Cerebellar cortex (tissue), 1 donor: ENCODE measurements at regions not wholly inside any gene's neighbourhood (a gene's known extent, or its start where the extent isn't known, plus 50 kb on each side); places are given as distances from the start of the nearest gene placed in this dataset.
"Not testable (repeated sequence)": the region's sequence is repeated elsewhere in the genome, so short reads cannot be mapped to it uniquely, and the experiment has no call there.

Experiments
- DNase-seq: peaks from one replicate; pipeline ENCODE4 v3.0.0-alpha.2; 2015; ENCODE audit warnings: low spot score

DNA sequence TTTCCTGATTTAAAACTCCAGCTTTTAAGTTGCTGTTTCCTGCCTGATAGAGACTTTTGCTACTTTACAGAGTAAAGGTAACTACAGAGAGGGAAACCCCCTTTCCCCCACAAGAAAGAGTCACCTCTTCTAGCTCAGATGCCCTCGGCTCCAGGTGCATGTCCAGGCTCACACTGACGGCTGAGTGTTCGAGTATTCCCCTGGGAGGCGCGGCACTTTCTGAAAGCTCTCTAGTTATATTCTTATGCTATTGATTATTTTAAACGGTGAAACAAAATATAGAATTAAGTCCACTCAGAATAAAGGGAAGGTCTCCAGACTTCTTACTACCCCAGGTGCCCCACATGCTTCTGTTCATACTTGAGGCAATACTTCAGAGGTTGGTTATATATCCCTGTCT is 160.3 kb upstream of the FMN2 start:
- no peak for DNase-seq

DNA sequence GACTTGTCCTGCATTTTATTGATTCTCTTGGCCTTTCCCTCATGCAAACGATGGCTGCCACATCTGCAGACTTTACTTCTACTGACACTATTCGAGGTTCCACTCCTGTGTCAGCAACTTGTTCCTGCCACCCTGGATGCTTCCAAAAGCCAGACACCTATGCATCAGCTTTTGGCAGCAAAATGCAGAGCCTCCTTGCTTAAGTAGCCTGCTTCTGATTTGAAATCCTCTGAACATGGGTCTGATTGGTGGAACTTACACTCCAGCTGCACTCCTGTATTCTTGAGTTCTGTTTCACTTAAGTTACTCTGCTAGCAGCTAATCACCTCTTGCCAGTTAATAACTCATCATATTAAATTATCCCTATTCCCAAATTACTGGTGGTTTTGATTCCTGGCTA is 152.1 kb upstream of the FMN2 start:
- no peak for DNase-seq

DNA sequence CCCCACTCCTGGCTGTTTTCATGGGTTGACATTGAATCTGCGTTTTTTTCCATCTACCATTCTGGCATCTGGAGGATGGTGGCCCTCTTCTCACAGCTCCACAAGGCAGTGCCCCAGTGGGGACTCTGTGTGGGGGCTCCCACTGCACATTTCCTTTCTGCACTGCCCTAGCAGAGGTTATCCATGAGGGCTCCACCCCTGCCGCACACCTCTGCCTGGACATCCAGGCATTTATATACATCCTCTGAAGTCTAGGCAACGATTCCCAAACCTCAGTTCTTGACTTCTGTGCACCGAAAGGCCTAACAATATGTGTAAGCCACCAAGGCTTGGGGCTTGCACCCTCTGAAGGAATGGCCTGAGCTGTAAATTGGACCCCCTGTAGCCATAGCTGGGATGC is 147.9 kb upstream of the FMN2 start:
- no peak for DNase-seq

DNA sequence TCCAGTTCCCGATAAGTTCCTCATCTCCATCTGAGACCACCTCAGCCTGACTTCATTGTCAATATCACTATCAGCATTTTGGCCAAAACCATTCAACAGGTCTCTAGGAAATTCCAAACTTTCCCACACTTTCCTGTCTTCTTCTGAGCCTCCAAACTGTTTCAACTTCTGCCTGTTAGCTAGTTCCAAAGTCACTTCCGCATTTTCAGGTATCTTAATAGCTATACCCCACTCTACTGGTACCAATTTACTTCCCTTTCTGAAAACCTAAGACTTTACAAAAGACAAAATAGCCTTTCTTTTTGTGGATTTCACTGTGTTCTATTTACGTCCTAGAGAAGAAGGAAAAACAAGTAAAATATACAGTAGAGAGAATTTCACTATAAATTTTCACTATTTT is 147.0 kb upstream of the FMN2 start:
- DNase-seq: no peak

DNA sequence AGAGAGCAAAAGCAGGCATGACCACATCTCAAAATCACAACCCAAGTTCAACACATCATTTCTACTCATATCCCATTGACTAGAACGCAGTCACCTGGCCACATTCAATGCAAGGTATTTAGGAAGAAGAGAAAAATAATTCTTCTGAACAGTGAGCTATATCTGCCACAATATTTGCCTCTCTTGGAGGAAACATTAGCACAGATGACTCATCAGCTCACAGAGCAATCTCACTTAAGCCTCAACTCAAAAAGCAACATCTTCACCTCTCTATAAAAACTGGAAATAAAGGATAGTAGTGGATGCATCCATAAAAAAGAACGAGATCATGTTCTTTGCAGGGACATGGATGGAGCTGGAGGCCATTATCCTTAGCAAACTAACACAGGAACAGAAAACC is 143.9 kb upstream of the FMN2 start:
- no peak for DNase-seq

DNA sequence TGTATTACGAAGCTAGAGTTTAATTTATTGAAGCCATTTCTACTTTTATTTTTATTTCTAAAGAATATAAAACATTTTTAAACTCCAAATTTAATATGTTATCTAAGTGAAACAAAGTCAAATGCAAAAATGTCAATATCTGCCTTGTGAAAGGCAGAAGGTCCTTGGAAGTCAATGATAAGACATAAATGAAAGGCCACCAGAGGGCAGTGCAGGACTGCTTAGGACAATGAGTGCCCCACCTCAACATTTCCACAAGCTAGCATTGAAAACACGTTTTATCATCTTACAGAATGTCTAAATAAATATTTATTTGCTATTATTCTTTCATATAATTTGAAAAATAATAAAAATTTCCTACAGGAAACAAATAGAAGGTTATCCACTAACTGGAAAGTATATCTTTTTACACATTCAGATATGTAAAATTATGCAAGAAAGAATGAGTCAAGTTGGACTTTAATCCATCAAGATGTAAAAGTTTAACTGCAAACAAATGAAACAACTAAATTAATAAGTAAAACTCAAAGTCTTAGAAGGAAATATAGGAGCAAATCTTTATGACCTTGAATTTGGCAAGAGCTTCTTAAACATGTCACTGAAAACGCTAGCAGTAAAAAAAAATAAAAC is 140.1 kb upstream of the FMN2 start:
- DNase-seq: peak; percentile 77

DNA sequence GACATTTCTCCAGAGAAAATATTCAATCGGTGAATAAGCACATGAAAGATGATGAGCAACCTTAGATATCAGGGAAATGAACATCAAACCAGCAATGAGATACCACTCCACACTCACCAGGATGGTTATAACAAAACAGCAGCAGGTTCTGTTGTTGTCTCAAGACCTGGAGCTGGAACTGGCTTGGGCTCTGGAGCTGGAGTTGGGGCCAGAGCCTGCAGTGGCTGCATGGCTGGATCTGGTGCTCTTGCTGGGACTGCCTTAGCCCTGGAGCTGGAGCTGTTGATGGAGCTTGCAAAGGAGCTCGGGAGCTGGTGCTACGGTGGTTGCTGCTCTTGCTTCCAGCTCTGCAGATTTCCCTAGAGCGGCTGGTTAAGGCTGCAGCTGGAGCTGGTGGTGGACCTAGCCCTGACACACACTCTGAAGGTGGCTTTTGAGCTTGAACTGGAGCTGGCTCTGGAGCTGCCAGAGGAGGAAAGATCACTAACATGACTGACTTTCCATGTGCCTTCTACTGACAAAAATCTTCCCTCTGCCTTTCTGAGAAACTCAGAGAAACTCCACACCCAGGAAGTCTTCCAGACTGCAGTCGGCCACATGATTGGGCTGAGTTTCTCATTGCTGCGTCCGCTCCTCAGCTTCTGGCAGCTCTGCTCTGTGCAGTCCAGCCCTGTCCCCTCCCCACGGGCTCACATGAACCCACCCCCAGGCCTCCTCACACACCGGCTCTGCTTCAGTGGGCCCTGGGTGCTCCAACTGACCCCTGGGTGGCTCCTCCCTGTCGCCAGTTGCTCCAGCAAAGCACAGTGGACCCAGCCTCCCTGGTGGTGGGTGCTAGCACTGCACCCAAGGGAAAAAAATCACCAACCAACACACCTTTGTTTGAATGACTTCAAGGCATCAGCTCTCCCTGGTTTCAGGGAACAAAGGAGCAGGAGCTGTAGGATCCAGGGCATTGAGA is 139.1 kb upstream of the FMN2 start:
- no peak for DNase-seq

DNA sequence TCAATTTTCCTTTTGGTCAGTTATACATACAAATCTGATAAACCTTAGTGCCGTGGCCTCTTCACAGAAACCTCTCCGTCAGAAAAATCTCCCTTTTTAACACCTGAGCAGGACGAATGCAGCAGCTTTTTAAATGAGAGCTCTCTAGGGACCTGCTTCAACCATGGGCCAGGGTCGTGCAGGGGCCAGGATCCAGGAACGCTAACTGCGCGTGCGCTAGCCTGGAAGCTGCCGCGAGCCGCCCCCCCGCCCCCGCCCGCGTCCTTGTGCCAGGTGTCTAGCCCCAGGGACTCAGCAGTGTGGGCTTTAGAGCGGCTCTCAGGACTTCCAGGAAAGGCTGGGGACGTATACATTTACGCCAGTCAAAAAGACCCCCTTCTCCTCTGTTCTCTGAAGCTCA is 136.8 kb upstream of the FMN2 start:
- DNase-seq: no peak

DNA sequence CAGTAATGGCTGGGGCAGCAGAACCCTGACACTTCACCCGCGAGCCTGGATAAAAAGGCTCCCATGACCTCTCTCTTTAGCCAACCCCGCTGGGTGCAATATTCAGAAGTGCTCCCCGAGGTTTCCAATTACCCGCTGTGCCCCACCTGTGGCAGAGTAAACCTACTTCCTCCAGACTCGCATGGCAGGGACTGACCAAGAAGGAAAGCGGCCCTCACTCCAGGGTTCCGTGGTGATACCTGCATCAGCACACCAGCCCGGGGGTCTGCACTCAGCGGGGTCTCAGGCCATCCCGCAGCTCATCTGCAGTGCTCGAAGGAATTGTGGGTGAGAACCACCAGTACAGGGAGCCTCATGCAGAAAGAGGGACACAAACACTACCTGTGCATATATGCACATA is 136.3 kb upstream of the FMN2 start:
- no peak for DNase-seq

DNA sequence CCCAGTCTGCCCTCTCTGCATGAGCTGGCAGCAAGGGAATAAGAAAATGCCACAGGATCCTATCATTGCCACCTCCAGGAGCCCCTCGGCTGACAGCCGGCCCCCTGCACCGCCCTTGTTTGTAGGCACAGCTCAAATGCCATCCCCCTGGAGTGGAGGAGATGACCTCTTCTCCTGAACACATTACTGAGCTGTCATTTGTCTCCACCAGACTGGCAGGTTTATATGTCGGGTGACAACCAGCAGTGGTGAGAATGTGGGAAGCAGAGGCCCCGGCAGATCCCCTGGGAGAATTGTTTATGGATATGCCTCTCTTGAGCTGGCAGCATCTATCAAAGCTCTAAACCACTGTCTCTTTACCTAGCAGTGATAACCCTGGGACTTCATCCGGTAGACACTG is 135.4 kb upstream of the FMN2 start:
- DNase-seq: no peak

DNA sequence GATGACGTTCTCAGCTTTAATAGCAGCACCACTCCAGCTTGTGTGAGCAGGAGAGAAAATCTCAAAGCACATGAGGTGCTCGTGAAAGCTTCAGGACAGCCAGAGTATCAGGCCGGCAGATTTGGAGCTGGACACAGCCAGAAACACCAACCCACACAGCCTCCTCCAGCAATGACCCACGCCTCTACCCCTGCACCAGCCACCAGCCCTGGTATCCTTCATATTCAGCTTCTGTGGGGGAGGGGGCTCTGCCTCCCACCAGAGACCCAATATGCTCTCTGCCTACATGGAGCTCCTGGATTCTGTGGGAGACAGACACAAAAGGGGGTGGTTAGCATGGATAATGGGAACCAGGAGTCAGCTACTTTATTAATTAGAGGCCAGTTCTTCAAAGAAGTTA is 133.6 kb upstream of the FMN2 start:
- no peak for DNase-seq

DNA sequence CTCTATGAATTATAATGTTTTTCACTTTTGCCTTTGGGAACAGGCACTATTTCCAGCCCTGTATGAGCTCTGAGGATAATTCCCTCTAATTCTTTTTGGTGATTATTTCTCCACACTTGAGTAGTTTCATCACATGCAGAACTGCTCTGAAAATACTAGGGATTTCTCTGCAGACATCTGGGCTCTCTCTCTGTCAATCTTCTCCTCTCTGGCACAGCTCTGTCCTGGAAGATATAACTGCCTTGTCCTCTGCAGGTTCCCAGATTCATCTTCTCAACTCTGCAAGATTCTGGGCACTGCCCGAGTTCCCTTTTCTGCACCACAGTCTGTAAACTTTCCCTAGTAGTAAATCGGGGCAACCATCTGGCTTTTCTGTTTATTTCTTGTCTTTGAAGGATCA is 131.3 kb upstream of the FMN2 start:
- DNase-seq: no peak

DNA sequence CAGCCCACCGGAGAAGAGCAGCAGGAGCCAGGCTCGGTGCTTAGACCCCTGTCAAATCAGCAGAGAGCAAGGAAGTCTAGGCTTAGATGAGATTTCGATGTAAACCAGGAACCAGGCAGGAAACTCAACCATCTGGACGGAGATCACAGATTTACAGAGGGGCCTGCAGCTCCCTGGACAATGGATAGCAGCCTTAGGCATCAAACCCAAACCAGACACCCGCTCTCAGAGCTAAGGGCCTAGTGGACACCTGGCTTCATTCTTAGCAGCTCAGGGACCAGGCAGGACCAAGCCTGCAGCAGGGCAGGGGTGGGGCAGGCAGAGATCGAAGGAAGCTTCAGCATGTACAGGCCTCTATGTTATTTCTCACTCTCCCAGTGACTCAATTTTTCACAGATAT is 127.8 kb upstream of the FMN2 start:
- DNase-seq: no peak

DNA sequence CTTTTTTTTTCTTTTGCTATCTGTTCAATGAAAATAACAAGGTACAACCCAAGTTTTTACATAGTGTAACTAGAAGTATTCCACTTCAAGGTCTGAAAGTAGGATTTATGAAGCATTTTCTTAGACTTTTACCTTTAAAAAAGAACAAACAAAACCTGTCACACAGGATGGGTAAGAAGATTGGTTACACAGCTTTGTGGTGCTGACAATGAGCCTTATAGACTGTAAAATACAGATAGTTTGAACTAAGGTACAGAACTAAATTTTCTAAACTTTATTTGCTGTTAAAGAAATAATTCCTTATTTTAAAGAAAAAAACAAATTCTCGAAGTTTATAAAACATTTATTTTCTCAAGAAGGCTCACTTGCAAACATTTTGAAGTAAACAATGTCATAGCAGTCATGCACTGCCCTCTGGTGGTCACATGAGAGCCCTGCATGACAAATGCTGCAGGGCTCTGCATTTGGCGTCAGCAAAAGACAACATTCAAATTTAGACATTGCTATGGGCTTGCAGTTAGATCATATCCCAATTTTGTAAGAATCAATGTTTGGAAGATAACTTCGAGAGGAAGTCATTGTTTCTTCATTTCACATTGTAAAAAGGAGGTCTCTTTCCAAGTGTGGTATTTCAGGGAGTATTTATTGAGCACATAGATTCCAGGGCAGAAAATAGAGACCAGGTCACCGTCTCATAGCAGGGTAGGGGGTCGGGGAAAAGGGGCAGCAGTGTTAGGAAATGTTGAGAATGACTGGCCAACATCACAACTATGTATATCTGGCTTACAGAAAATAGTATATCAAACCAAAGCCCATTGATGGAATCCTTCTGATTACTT is 115.3 kb upstream of the FMN2 start:
- DNase-seq: peak; percentile 44

DNA sequence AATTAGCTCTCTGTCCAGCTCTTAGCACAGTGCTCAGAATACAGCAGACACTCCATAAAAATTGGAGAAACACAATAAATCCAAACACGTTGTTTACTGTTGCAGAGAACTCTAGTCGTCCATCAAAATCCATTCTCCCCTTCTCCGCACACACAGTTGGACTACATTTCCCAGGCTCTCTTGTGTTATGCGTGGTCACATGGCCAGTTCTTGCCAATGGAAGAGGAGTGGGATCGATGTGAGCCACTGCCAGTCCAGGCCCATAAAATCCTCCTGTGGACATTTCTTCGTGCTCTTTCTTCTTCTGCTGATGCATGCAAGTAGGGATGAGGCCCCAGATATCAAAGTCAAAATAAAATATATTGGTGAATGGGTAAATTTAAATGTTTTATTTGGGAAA is 114.3 kb upstream of the FMN2 start:
- DNase-seq: no peak

DNA sequence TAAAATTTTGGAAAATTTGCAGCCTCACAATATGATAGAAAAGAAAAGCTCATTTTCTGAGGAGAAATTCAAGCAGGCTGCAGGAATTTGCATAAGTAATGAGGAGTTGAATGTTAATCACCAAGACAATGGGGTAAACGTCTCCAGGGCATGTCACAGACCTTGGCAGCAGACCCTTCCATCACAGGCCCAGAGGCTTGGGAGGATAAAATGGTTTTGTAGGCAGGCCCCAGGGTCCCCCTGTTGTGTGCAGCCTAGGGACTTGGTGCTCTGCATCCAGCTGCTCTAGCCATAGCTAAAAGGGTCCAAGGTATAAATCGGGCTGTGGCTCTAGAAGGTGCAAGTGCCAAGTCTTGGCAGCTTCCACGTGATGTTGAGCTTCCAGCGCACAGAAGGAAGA is 112.2 kb upstream of the FMN2 start:
- DNase-seq: no peak

DNA sequence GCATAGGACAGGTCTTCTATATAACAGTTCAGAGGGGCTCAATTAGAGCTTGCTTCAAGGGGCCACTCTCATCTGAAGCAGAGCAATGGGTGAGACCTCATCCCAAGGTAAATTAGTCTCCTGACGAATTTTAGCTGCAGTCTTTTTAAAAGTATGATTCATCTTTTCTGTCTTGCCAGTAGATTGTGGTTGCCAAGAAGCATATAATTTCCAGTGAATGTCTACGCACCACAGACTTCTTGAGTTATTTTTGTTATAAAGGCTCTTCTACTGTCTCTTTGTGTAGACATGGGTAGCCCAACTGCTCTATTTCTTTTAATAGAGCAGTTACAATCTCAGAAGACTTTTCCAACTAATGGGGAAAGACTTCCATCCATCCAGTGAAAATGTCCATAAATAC is 108.9 kb upstream of the FMN2 start:
- DNase-seq: no peak

DNA sequence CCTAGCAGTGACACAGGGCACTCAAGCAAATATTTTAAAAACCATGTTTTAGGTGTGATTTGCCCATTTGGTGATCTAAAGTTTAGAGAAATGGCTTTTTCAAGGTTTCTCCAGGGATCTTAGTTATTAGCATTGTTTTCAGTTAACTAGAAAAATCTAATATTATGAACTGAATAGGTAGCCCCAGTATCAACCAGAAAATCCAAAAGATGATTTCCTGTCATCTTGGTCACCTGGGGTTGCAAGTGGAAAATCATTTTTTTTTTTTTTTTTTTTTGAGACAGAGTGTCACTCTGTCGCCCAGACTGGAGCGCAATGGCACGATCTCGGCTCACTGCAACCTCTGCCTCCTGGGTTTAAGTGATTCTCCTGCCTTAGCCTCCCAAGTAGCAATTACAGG is 106.6 kb upstream of the FMN2 start:
- no peak for DNase-seq

DNA sequence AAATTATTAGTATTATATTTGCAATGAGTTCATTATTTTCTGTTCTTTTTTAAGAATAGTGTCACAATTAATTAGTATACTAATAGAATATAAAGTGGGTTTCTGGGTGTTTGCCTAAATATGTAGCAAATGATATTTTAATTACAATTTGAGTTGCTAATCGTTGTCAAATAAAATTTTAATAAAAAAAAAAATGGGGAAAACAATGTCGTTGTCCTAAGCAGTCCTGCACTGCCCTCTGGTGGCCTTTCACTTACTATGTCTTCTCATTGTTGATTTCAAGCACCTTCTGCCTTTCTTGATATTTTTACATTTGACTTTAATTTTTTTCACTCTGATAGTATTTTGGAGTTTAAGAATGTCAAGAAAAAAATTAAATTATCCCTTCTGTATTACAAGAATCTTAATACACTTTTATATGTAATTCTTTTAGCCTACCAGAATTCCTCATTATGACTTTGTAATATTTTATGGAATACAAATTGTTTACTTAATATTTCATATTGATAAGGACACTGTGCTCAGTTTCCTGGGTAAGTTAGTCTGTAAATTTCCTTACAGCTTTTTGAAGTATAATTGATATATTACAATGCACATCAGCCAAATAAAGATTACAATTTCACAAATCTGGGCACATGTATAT is 104.5 kb upstream of the FMN2 start:
- DNase-seq: peak; percentile 22

DNA sequence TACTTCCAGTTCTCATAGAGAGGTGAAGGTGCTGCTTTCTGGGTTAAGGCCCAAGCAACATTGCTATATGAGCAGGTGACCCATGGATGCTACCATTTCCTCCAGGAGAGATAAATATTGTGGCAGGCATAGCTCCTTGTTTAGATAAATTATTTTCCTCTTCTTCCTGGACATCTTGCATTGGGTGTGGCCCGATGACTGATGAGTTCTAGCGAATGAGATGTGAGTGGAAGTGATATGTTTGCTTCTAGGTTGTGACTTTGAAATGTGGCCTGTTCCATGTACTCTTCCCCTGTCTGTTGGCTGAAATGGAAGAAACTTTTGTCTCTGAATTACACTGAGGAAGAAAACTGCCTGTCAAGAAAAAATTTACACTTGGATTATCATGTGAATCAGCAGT is 101.7 kb upstream of the FMN2 start:
- no peak for DNase-seq

DNA sequence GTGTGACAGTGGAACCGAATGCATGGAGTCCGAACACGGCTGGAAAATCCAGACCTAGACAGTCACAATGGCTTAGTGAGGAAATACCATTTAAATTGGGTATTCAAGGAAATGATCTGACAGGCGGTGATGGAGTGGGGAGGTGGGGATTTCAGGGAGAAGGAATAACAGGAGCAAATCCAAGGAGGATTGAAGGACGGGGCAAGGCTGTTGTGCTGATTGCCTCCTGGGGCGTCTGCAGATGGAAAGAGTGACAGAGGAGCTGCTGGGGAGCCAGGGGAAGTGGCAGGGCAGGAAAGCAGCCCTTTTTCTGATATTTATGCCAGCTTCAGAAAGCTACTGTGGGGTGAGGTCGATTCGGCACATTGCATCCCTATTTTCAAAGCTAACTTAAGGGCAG is 99.1 kb upstream of the FMN2 start:
- not testable (repeated sequence) for DNase-seq

DNA sequence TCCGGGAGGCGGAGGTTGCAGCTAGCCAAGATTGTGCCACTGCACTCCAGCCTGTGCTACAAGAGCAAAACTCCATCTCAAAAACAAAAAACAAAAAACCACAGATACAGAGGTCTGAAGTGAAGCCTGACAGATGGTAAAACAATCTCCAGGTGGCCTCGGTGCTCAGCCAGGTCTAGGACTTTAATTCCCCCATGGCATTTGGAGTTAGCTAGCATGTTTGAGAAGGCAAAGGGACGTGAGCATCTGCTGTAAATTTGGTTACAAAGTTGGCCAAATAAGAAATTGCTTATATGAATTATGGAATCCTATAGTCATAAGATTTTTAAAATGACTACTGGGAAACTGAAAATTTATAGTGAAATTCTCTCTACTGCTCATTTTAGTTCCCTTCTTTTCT is 98.3 kb upstream of the FMN2 start:
- no peak for DNase-seq
